Activated T-helper 17 cell treated with anti-CD3 and anti-CD28 coated beads, Interleukin-2, amount 50 U/mL, for 72 hours (primary cell): ENCODE measurements at regions not wholly inside any gene's neighbourhood (a gene's known extent, or its start where the extent isn't known, plus 50 kb on each side); places are given as distances from the start of the nearest gene placed in this dataset.
"Not testable (repeated sequence)": the region's sequence is repeated elsewhere in the genome, so short reads cannot be mapped to it uniquely, and the experiment has no call there.

Experiments
- ATAC-seq: fragments of 150-1000 bp; cut with Tn5 transposase; replicated peaks from 2 replicates; pipeline ENCODE4 v1.10.0; 2021; ENCODE audit warnings: mild to moderate bottlenecking, moderate library complexity
- H3K27ac Mint-ChIP-seq: one replicate; pipeline ENCODE4 v1.8.0; 2022; ENCODE audit warnings: mixed read lengths
- H3K27me3 Mint-ChIP-seq: one replicate; pipeline ENCODE4 v1.8.0; 2022; ENCODE audit warnings: mixed read lengths
- H3K36me3 Mint-ChIP-seq: one replicate; pipeline ENCODE4 v1.8.0; 2022; ENCODE audit warnings: low read depth, mild to moderate bottlenecking, mixed read lengths
- H3K4me1 Mint-ChIP-seq: one replicate; pipeline ENCODE4 v1.8.0; 2022; ENCODE audit warnings: mixed read lengths
- H3K4me3 Mint-ChIP-seq: one replicate; pipeline ENCODE4 v1.8.0; 2022; ENCODE audit warnings: mild to moderate bottlenecking, mixed read lengths
- H3K9me3 Mint-ChIP-seq: one replicate; pipeline ENCODE4 v1.8.0; 2022; ENCODE audit warnings: mixed read lengths

DNA sequence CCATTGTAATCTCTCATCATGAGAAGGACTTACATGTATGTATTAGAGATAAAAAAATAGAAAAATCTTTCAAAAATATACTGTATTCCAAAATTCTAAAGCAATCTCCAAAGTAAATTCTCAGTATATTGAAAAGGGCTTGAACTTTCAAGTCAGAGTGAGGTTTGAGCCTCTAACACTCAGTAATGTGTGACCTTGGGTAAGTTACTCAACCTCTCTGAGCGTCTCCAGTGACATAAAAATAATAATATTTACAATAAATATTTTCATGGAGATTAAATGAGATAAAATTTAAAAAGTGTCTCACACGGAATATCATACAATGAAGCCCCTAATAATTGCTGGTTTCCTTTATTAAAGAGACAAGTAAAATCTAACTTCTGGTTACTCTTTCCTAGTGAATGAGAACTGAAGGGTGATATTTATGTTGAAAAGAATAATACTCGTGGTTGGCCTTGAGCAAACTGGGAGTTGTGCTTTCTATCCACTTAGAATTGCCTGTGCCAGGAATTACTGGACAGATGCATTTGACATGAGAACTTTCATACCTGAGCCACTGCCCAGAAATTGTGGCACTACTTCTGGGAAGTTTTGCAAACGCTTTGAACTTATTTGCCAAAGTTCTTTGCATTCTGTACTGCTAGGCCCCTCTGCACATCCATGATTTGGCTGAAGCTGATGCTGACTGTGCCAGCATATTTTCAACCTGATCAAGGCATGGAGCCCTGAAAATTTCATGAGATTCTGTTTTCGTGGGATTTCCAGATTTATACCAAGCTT, 933.7 kb downstream of the GALC start:
- Mint-ChIP-seq H3K4me1 (no peaks in the 10 kb centered on the region), H3K9me3 (peaks cover 3% of the 10 kb centered on the region), H3K27ac (no peak overlapping the region), H3K4me3 (no peak overlapping the region), H3K36me3 (no peaks in the 10 kb centered on the region), H3K27me3 (no peaks in the 10 kb centered on the region)
- ATAC-seq, result no peak

DNA sequence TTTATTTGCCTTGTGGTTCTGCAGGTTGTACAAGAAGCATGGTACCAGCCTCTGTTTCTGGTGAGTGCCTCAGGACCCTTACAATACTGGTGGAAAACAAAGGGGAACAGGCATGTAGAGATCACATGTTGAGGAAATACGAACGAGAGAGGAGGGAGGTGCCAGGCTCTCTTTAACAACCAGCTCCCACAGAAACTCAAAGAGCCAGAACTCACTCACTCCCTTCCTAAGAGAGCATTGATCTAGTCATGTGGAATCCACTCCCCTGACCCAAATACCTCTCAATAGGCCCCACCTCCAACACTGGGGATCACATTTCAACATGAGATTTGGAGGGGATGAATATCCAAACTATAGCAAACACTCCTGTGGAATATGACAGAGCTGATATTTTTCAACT, 938.0 kb downstream of the GALC start:
- Mint-ChIP-seq H3K4me1 (no peaks in the 10 kb centered on the region), H3K27ac (no peak overlapping the region), H3K4me3 (no peak overlapping the region), H3K9me3 (peaks cover 3% of the 10 kb centered on the region), H3K36me3 (no peaks in the 10 kb centered on the region), H3K27me3 (no peaks in the 10 kb centered on the region)
- ATAC-seq, result no peak

DNA sequence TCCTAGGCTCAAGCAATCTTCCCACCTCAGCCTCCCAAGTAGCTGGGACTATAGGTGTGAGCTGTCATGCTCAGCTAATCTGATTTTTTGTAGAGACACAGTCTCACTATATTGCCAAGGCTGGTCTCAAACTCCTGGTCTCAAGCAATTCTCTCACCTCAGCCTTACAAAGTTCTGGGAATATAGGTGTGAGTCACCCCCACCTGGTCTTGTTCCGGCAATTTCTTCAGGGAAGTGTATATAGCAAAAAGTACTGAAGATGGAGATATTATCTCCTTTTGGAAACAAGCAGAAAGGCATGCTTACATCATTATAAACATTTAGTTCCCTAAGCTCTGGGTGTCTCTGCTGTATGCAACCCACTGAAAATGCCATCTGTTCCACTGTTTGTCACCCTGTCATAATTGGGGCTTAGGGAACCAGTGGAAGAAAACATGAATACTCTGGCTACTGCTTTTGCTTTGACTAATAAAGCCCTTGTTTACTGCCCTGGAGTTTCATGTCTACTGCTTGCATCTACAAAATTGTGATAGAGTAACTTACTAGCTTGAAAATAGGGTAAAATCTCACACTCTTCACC, 940.2 kb downstream of the GALC start:
- peaks cover 3% of the 10 kb centered on the region for H3K9me3 Mint-ChIP-seq
- no peak overlapping the region for H3K27ac Mint-ChIP-seq
- no peaks in the 10 kb centered on the region for H3K36me3 Mint-ChIP-seq
- H3K4me3 Mint-ChIP-seq, result no peak overlapping the region
- H3K27me3 Mint-ChIP-seq, result no peaks in the 10 kb centered on the region
- no peaks in the 10 kb centered on the region for H3K4me1 Mint-ChIP-seq
- ATAC-seq, result no peak

DNA sequence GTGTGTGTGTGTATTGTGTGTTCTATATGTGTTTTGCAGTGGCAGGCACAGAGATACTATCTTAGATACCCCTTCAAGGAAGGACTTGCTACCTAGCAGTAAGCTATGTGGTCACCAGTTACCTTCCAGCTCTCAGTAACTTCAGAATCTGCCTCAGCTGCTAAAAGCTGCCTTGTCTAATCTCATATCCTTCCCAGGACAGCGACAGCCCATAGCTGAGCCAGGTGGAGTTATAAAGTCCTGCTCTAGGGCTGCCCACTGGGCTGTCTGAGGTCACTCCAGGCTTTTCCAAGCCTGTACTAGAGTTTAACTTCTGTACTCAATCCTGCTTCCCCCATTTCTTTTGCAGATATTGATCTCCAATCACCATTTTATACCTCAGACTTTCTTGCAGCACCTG, 942.6 kb downstream of the GALC start:
- H3K27me3 Mint-ChIP-seq, result no peaks in the 10 kb centered on the region
- ATAC-seq, result no peak
- peaks cover 3% of the 10 kb centered on the region for H3K9me3 Mint-ChIP-seq

DNA sequence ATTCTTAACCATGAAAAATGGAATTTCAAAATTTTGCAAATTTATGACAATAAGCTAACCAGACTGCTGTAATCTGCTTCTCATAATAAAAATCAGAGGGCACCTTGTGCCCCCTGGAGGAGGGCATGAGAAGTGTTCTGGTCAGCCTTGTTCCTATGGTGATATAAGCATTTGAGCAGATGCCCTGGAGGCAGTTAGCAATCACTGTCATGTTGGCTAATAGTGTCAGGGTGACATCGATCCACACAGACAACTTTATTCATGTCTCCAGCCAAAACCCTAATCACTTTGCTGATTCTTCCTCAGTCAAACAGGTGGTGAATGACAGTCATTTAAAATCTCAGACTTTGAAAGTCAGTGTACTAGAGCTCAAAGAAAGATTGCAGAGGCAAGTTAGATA, 943.0 kb downstream of the GALC start:
- no peak for ATAC-seq
- H3K36me3 Mint-ChIP-seq, result no peaks in the 10 kb centered on the region

More for the DNA sequence above, 942.6 kb downstream of the GALC start:
- no peaks in the 10 kb centered on the region for H3K36me3 Mint-ChIP-seq
- H3K4me1 Mint-ChIP-seq, result no peaks in the 10 kb centered on the region
- H3K27ac Mint-ChIP-seq, result no peak overlapping the region
- H3K4me3 Mint-ChIP-seq, result no peak overlapping the region

DNA sequence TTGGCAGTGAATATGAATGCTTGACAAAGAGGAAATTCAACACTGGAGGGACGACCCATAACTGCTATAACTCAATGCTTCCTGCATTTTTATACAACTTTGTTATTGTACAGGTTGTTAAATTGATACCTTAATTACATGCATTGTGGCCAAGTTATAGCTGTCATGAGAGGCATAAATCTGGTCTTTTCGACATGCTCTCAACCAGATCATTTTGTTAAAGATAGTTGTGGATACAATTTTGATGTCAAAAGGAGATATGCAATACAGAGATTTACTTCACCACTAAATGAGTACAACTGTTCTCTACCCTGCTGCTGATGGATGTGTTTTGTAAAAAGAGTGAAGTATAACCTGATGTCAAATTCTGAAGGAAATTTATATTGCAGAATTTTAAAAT, 946.0 kb downstream of the GALC start:
- peaks cover 11% of the 10 kb centered on the region for H3K9me3 Mint-ChIP-seq
- no peak overlapping the region for H3K4me3 Mint-ChIP-seq
- no peak for ATAC-seq
- H3K27ac Mint-ChIP-seq, result no peak overlapping the region
- H3K4me1 Mint-ChIP-seq, result no peaks in the 10 kb centered on the region
- H3K36me3 Mint-ChIP-seq, result no peaks in the 10 kb centered on the region
- no peaks in the 10 kb centered on the region for H3K27me3 Mint-ChIP-seq

More for the DNA sequence above, 943.0 kb downstream of the GALC start:
- Mint-ChIP-seq H3K4me1 (no peaks in the 10 kb centered on the region), H3K27me3 (no peaks in the 10 kb centered on the region), H3K9me3 (peaks cover 3% of the 10 kb centered on the region), H3K4me3 (no peak overlapping the region), H3K27ac (no peak overlapping the region)

DNA sequence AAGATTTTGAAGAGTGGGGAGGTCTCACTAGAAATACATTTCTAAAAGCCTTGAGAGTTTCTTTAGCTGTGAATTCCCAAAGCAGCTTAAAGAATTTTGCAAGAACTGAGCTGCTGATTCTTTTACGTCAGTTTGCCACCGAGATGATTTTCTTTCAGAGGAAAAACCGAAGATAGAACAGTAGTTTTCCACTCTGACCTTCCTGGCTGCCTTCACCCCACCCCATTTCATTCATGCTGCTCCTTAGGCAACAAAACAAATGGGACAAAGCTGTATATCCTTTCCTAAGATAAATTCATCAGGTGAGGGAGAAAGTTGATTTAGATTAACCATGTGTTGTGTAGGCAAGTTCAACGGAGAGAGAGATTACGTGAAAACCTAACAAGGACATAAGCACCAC, 947.0 kb downstream of the GALC start:
- ATAC-seq, result no peak
- Mint-ChIP-seq H3K9me3 (peaks cover 11% of the 10 kb centered on the region), H3K36me3 (no peaks in the 10 kb centered on the region), H3K27me3 (no peaks in the 10 kb centered on the region), H3K27ac (no peak overlapping the region), H3K4me3 (no peak overlapping the region), H3K4me1 (no peaks in the 10 kb centered on the region)

DNA sequence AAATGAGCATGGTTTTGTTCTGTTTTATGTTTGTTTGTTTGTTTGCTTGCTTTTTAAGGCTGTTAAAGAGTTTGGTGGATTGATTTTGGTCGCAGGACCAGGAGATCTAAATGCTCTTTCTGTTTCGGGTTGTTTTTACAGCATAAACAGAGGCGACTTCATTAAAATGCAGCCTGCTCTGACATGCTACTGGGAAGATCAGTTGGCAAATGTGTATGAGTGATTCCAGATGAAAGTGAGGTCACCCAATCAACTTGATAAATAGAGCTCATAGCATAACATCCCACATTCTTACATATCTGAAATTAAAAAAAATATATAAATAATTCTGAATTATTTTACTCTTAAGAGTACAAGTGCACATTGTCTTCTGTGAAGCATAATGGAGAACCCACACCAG, 947.7 kb downstream of the GALC start:
- no peaks in the 10 kb centered on the region for H3K27me3 Mint-ChIP-seq
- ATAC-seq, result no peak

DNA sequence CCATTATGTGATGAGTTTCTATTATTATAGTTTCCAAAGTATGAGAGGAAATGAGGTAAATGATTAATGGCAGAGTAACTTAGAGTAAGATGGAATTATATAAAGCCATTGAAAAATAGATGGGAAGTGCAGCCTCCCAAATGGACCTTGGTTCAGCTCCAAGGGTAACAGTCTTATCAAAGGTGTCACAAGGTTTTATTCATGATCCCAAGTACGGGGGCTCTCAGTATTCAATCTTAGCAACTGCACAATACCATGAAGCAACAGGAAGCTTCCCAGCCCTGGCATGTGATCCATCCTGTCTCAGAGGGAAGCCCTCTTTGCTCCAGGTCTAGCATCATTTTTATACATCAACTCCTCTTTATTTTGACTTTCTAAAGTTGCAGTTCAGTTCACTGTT, 948.2 kb downstream of the GALC start:
- H3K27me3 Mint-ChIP-seq, result no peaks in the 10 kb centered on the region

More for the DNA sequence above, 947.7 kb downstream of the GALC start:
- H3K9me3 Mint-ChIP-seq, result peaks cover 7% of the 10 kb centered on the region
- H3K36me3 Mint-ChIP-seq, result no peaks in the 10 kb centered on the region
- no peaks in the 10 kb centered on the region for H3K4me1 Mint-ChIP-seq
- no peak overlapping the region for H3K4me3 Mint-ChIP-seq
- H3K27ac Mint-ChIP-seq, result no peak overlapping the region

DNA sequence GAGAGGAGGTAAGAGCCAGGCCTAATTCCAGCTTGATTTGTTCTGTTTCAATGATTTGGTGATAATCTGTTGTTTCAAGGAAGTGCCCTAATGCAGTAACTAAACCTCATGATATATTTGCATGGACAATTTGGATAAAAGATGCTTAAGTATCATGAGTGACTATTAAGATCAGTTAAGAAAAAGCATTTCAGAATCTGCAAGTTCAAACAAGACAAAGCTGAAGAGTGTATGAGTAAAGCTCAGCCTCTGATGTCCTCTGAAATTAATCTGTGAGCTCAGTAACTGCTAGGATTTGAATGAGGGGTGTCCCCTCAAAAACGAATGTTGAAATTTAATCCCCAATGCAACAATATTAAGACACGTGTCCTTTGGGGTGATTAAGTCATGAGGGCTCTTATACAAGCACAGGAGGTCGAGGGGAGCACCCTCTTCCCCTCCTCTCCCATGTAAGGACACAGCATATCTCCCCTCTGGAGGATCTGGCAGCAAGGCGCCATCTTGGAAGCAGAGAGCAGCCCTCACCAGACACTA, 949.2 kb downstream of the GALC start:
- Mint-ChIP-seq H3K4me3 (no peak overlapping the region), H3K27me3 (no peaks in the 10 kb centered on the region), H3K36me3 (no peaks in the 10 kb centered on the region), H3K4me1 (no peaks in the 10 kb centered on the region), H3K9me3 (peaks cover 8% of the 10 kb centered on the region), H3K27ac (no peak overlapping the region)
- ATAC-seq, result no peak

More for the DNA sequence above, 948.2 kb downstream of the GALC start:
- Mint-ChIP-seq H3K27ac (no peak overlapping the region), H3K36me3 (no peaks in the 10 kb centered on the region), H3K4me1 (no peaks in the 10 kb centered on the region), H3K4me3 (no peak overlapping the region), H3K9me3 (peaks cover 7% of the 10 kb centered on the region)
- ATAC-seq, result no peak

DNA sequence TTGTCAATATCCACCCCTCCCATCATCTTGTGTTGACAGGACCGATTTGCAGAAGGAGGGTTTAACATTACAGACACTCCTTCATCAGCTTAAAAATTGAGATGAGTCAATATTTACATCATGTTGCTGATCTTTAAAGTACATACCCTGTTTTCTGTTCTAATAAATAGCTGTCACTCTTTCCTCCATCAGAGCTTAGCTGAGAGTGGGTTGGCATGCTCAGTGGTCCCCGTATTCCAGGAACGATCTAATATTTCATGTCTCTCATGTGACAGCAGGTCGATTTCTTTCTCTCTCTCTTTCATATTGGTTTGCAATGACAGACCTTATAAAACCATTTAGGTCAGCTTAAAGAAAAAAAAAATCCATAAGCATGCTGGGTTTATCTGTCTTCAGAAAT, 950.6 kb downstream of the GALC start:
- H3K9me3 Mint-ChIP-seq, result peaks cover 12% of the 10 kb centered on the region
- no peaks in the 10 kb centered on the region for H3K36me3 Mint-ChIP-seq
- no peaks in the 10 kb centered on the region for H3K27me3 Mint-ChIP-seq
- no peak for ATAC-seq
- H3K27ac Mint-ChIP-seq, result no peak overlapping the region
- H3K4me1 Mint-ChIP-seq, result no peaks in the 10 kb centered on the region
- no peak overlapping the region for H3K4me3 Mint-ChIP-seq

DNA sequence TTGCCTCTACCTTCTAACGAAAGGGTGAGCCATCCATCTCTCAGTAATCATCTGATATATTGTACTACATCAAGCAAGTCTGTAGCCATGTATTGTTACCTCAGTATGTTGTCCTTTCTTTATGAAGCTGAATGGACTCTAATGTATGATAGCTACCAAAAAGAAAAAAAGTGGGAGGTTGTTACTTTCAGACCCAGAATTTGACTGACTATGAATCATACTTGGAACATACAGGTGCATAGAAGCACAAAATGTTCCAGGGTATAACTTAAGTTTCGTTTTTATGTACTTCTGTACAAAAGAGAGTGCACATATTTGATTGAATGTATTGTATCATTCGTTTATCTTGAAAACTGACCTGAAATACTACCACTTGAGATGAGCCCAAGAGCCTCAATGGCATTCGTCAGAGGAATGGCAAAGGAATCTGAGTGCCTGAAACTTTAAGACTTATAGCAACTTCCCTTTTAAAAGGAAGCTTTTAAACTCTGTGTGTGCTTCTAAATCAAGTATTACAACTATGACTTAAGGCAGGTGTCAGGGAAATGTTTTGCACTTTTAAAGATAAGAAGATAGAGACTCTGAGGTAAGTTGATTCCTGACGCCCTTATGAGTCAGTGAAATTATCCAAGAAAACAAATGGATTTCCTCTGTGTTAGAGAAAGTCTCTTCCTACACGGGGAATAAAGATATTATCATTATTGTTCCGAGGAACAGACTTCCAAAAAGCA, 951.5 kb downstream of the GALC start:
- H3K36me3 Mint-ChIP-seq, result no peaks in the 10 kb centered on the region
- no peak overlapping the region for H3K27ac Mint-ChIP-seq
- H3K27me3 Mint-ChIP-seq, result no peaks in the 10 kb centered on the region
- no peaks in the 10 kb centered on the region for H3K4me1 Mint-ChIP-seq
- peaks cover 12% of the 10 kb centered on the region for H3K9me3 Mint-ChIP-seq
- no peak for ATAC-seq
- H3K4me3 Mint-ChIP-seq, result no peak overlapping the region

DNA sequence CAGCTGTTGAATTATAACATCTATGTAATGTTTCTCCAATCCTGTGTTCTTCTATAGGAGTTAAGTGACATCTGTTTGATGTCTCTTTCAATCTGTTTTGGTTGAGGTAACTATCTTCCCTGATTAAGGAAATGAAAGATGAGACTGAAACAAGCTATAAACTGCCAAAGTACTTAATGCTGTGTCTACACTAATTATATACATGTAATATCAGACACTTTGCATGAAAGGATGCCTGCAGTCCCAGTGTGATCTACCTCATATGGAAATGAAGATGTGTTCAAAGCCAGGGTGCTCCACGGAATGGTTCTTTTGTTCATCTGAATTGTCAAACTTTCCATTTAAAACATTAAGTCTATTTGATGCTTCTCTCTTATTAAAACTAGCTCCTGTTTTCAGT, 958.3 kb downstream of the GALC start:
- Mint-ChIP-seq H3K27ac (no peak overlapping the region), H3K4me1 (no peaks in the 10 kb centered on the region), H3K4me3 (no peak overlapping the region), H3K36me3 (no peaks in the 10 kb centered on the region), H3K27me3 (no peaks in the 10 kb centered on the region), H3K9me3 (peaks cover 13% of the 10 kb centered on the region)
- ATAC-seq, result no peak

DNA sequence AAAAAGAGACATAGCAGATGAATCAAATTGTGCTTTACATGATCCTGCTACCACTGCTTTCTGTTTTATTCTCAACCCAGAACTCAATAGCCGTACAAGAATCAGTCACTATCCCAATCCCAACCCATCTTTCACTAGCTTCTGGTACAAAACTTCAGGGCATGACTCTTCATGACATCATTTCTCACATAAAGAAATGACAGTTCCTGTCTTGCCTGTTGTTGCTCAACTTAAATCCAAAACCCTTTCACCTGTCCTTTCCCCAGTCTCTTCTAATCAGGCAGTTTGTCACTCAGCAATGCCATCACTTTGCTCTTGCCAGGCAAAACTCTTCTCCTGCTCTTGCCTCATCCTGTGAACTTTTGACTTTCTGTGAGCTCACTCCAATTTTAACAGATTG, 962.8 kb downstream of the GALC start:
- no peak for ATAC-seq
- no peaks in the 10 kb centered on the region for H3K4me1 Mint-ChIP-seq
- H3K27ac Mint-ChIP-seq, result no peak overlapping the region
- no peaks in the 10 kb centered on the region for H3K36me3 Mint-ChIP-seq
- no peak overlapping the region for H3K4me3 Mint-ChIP-seq
- H3K27me3 Mint-ChIP-seq, result no peaks in the 10 kb centered on the region
- peaks cover 9% of the 10 kb centered on the region for H3K9me3 Mint-ChIP-seq

DNA sequence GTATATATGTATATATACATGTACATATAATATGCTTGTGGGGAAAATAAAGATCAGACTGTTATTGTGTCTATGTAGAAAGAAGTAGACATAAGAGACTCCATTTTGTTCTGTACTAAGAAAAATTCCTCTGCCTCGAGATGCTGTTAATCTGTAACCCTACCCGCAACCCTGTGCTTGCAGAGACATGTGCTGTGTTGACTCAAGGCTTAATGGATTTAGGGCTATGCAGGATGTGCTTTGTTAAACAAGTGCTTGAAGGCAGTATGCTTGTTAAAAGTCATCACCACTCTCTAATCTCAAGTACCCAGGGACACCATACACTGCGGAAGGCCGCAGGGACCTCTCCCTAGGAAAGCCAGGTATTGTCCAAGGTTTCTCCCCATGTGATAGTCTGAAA, 972.9 kb downstream of the GALC start:
- not testable (repeated sequence) for H3K9me3 Mint-ChIP-seq, H3K27ac Mint-ChIP-seq

More for the DNA sequence above, 972.9 kb downstream of the GALC start:
- H3K4me3 Mint-ChIP-seq, H3K4me1 Mint-ChIP-seq, H3K27me3 Mint-ChIP-seq, ATAC-seq, H3K36me3 Mint-ChIP-seq: not testable (repeated sequence)
